Superior temporal gyrus (tissue), 1 donor: ENCODE measurements at regions not wholly inside any gene's neighbourhood (a gene's known extent, or its start where the extent isn't known, plus 50 kb on each side); places are given as distances from the start of the nearest gene placed in this dataset.

Source experiments
- DNase-seq: peaks from one replicate; pipeline ENCODE4 v3.0.0-alpha.2; 2016; ENCODE audit errors: extremely low spot score

GRCh38 chr9:118510711-118511110, 806.5 kb downstream of the TLR4 start:
- peak; percentile 2 for DNase-seq

GRCh38 chr9:118515947-118516346, 811.7 kb downstream of the TLR4 start:
- DNase-seq = no peak

- no peak for DNase-seq
Measured at GRCh38 chr9:118521261-118521660, 817.1 kb downstream of the TLR4 start.

- peak; percentile 45 for DNase-seq
Measured at GRCh38 chr9:118522093-118523028, 818.2 kb downstream of the TLR4 start.

- no peak for DNase-seq
Measured at GRCh38 chr9:118527261-118527660, 823.1 kb downstream of the TLR4 start.

DNA sequence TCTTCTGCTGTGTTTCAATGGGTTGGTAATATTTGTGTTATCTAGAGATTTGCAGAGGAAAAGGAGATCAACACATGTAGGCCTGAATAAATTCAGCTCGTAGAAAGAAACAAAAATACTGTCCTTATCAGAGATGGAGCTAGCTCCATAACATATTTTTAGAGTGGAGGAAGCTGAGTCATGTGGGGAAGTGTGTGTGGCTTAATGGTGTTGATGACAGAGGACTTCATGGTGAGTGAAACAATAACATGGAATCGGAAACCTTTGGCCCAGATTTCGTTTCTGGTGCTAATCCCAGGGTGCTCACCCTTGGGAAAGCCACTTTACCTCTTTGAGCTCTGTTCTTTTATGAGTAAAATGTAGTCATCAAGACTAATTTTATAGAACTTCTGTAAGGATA, 825.0 kb downstream of the TLR4 start:
- no peak for DNase-seq

DNA sequence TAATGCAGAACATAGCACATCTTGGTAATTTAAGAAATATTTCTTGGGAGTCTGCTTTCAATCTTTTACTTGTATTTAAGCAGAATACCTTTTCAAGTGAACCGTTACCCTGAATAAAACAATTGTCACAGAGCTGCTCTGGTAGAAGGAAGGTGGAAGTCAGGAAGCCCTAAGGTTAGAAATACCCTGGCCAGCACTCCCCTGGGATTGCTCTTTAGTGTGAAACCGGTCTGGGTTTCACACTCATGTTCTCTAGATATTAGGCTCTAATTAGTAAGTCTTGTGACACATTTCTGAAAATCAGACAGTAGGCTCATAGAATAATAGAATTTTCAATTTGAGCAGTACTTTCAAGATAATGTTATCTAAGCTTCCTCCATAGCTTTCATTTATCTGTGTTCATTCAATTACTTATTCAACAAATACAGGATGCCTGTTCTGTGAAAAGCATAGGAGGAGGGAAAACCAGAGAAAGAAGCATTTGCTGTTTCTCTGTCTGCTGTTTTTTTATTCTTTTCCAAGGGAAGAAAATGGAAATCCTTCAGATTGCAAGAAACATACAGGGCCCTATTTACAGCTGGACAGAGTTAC, 825.5 kb downstream of the TLR4 start:
- DNase-seq = no peak

DNA sequence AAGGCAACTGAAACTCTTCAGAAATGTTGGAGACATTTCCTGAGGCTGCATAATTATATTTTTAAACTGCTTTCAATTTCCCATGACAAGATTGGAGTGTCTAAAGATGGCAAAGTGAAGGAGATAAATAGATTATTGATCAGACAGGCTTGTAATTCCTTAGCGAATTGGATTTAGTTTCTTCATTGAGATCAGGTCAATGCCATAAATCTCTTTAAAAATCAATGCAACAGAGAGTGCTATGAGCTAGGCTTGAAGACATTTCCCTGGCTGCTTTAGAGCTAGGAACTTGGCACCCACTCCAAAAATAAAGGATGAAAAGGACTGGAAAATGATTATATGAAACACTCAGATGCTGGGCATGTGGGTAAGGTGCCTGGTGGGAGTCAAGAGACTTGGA, 828.4 kb downstream of the TLR4 start:
- DNase-seq = no peak

DNA sequence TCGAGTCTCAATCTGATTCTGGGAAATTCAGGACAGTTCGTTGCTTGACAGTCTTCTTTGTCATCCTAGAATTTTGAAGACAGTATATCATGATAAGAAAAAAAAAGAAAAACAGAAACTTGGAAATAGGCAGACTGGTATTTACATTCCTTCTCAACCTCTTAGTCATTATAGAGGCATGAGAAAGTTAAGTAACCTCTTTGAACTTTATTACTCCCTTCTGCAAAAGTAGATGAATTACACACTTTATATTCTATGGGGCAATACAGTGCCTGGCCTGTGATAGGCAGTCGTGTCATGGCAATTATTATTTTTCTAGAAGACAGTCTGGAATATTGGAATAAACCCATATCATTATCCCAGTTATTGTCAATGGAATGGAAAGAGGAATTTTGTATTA, 828.9 kb downstream of the TLR4 start:
- no peak for DNase-seq

DNA sequence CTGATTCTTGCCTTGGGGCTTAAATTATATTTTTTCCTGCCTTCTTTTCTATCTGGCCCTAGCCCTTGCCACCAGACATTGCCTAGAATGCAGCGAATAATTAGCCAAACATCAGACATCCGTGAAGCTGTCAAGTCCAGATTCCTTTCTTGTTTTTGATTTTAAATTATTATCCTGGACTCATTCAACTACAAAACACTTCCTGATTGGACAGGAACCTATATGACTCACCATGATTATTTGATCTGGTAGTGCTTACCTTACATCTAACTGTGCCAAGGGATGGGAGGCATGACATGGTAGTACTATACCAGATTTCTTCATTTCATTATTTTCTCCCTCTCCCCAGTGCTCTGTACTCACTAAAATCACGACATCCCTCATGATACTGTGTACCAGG, 829.6 kb downstream of the TLR4 start:
- DNase-seq = no peak

- no peak for DNase-seq
Measured at GRCh38 chr9:118536153-118536552, 832.0 kb downstream of the TLR4 start.

- no peak for DNase-seq
Measured at GRCh38 chr9:118538959-118539358, 830.3 kb downstream of the BRINP1 start.

GRCh38 chr9:118553465-118553864, 815.8 kb downstream of the BRINP1 start:
- no peak for DNase-seq

DNA sequence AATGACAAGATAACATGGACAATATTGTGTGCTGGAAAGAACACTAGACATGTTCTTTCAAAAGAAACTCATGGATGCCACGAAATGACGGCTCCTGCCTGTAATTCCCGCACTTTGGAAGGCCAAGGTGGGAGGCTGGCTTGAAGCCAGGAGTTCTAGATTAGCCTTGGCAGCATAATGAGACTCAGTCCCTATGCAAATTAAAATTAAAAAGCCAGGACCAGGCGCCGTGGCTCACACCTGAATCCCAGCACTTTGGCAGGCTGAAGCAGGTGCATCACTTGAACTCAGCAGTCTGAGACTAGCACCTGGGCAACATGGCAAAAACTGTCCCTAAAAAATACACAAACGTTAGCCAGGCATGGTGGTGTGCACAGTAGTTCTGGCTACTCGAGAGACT, 814.2 kb downstream of the BRINP1 start:
- DNase-seq = no peak

DNA sequence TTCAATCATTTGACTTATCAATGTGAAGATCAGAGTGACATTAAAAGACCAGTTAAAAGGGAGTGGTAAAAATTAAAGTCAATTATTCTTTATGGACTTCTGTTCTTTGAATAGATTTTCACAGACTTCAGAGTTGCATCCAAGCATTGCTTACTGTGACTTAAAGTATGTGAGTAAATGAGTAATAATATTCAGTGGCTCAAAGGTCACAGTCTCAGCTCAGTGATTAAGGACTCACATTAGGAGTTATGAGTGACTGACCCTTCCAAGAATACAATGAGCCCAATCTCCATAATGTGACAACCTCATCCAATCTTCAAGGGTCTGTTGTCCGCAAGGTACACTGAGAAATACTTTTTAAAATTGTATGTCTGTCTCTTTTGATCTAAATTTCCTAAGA, 811.2 kb downstream of the BRINP1 start:
- DNase-seq = no peak

DNA sequence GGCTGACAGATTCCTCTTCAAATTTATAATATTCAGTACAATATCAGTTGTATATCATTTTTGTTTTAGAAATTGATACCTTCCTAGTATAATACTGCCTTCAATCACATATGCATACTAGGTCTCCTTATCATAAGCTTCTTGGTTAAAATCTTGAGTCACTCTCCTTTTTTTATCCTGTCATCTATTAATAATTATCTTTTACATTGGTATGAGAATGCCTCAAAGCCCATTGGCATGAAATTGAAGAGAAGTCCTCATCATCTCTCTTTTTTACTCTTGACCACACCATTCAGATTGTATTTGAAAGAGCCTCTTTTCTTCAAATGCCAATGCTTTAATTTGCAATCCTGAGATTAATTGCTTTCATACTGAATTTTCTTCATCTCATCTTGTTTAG, 810.3 kb downstream of the BRINP1 start:
- no peak for DNase-seq

GRCh38 chr9:118561051-118561450, 808.2 kb downstream of the BRINP1 start:
- no peak for DNase-seq

GRCh38 chr9:118563677-118564076, 805.6 kb downstream of the BRINP1 start:
- DNase-seq = peak; percentile 46

DNA sequence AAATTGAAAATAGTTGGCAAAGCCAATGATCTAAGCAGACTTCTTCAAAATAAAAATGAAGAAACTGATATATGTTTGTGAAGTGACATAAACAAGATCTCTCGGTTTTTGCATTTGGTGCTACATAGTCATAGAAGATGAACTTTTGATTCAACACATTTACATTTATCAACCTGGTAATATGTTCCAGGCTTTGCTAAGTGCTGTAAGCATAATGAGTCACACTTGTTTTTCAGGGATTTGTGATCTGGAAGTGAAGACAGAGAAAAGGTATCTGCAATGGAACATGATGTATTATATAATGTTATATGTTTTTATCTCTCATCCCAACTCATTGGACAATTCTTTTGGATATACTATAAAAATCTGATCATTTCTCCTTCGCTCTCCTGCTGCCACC, 801.4 kb downstream of the BRINP1 start:
- DNase-seq = peak; percentile 24

DNA sequence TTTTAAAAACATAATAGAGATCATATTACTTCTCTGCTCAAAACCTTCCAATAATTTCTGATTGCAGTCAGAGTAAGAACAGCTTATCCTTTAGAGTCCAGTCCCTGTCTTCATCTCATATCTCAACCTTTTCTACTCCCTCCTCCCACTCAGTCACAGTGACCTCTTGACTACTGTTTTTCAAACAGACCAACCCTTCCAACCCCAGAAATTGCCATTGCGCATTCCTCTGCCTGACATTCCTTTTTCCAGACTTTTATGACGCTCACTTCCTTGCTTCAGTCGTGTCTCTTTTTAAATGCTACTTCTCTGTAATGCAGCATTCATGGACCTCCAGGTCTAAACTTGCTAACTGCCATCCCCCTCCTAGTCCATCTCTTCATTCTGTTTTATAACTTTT, 800.5 kb downstream of the BRINP1 start:
- DNase-seq = no peak

DNA sequence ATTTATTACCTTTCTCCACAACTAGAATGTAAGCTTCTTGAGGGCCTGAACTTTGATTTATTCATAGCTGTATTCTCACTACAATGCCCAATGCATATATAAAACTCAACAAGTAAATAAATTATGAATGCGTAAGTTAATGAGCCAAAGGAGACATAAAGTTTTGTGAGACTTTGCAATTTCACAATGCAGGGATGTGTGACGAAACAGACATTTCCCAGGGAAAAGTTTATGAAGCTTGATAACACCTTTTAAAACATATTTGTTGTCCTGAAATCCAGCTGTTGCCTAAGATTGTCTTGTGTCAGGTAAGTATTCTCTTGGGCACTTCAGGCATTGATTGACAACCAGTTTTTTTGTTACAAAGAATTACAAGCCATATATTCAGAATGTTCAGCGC, 800.1 kb downstream of the BRINP1 start:
- DNase-seq = no peak

DNA sequence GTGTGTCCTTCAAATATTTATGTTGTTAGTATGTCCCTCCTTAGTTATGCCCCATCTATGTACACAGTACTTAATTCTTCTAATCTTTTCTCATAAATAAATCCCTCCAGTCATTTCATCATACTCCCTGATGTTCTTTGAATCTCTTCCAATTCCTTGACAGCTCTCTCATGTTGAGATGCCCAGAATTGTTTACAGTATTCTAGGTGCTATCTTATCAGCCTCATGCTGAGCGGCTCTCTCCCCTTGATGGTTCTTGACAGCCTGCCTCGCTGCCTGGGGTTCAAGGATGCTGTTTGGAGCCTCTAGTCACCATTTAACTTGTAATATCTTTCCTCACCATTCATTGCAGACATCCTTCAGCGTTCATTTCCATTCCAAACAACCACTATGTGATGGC, 799.2 kb downstream of the BRINP1 start:
- DNase-seq = no peak

DNA sequence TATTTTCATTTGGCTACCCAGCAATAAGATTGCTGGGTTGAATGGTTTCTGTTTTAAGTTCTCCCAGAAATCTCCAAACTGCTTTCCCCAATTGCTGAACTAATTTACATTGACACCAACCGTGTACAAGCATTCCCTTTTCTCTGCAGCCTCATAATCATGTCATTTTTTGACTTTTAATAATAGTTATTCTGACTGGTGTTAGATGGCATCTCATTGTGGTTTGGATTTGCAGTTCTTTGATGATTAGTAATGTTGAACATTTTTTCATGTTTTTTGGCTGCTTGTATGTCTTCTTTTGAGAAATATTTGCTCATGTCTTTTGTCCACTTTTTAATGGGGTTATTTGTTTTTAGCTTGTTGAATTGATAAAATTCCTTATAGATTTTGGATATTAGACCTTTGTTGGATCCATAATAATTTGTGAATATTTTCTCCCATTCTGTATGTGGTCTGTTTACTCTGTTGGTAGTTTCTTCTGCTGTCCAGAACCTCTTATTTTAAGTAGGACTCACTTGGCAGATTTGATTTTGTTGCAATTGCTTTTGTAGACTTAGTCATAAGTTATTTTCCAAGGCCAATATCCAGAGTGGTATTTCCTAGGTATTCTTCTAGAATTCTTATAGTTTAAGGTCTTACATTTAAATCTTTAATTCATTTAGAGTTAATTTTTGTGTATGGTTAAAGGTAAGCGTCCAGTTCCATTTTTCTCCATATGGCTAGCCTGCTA, 793.7 kb downstream of the BRINP1 start:
- no peak for DNase-seq
